GM23338 (cell line): ENCODE measurements at regions not wholly inside any gene's neighbourhood (a gene's known extent, or its start where the extent isn't known, plus 50 kb on each side); places are given as distances from the start of the nearest gene placed in this dataset.

Experiments
- ATAC-seq: fragments of 200-7000 bp; cut with Tn5 transposase; 3 replicates; pipeline ENCODE4 v1.9.1; 2020
- DNase-seq: peaks from one replicate; pipeline ENCODE4 v3.0.0-alpha.2; 2015; ENCODE audit warnings: low spot score
- H2AFZ ChIP-seq: fragments of 200-600 bp; sonication (generic); 2 replicates; pipeline ENCODE4 v1.8.0; 2016; ENCODE audit warnings: antibody characterized with exemption, mild to moderate bottlenecking, moderate library complexity
- H3F3A ChIP-seq: fragments of 200-600 bp; sonication (generic); replicated peaks from 2 replicates; pipeline ENCODE4 v1.8.0; 2017; ENCODE audit warnings: antibody characterized with exemption, mixed run types, low read depth
- H3K27ac ChIP-seq: fragments of 200-600 bp; sonication (generic); 2 replicates; pipeline ENCODE4 v1.6.1; 2016; ENCODE audit warnings: low read depth
- H3K27me3 ChIP-seq: fragments of 200-600 bp; sonication (generic); 2 replicates; pipeline ENCODE4 v1.8.0; 2016; ENCODE audit warnings: mild to moderate bottlenecking, mixed run types, moderate library complexity; ENCODE audit not compliant: insufficient read depth
- H3K36me3 ChIP-seq: fragments of 200-600 bp; sonication (generic); 2 replicates; pipeline ENCODE4 v1.8.0; 2016; ENCODE audit warnings: mild to moderate bottlenecking; ENCODE audit not compliant: insufficient read depth
- H3K4me1 ChIP-seq: fragments of 200-600 bp; sonication (generic); 2 replicates; pipeline ENCODE4 v1.8.0; 2016; ENCODE audit warnings: mild to moderate bottlenecking, moderate library complexity; ENCODE audit not compliant: insufficient read depth
- H3K4me2 ChIP-seq: fragments of 200-600 bp; sonication (generic); 2 replicates; pipeline ENCODE4 v1.7.1; 2017; ENCODE audit warnings: mixed run types
- H3K4me3 ChIP-seq: fragments of 200-600 bp; sonication (generic); 2 replicates; pipeline ENCODE4 v1.6.1; 2016; ENCODE audit warnings: mixed run types
- H3K79me2 ChIP-seq: fragments of 200-600 bp; sonication (generic); replicated peaks from 2 replicates; pipeline ENCODE4 v1.8.0; 2017; ENCODE audit warnings: mild to moderate bottlenecking; ENCODE audit not compliant: insufficient read depth
- H3K9me2 ChIP-seq: fragments of 200-600 bp; sonication (generic); 2 replicates; pipeline ENCODE4 v1.8.0; 2017; ENCODE audit not compliant: insufficient read depth
- H4K20me1 ChIP-seq: fragments of 200-600 bp; sonication (generic); replicated peaks from 2 replicates; pipeline ENCODE4 v1.8.0; 2017; ENCODE audit warnings: mild to moderate bottlenecking; ENCODE audit not compliant: insufficient read depth
- H3K27ac Mint-ChIP-seq: 2 replicates; pipeline ENCODE4 v1.8.0; 2020; ENCODE audit warnings: inconsistent platforms, mild to moderate bottlenecking, moderate library complexity, mixed read lengths
- H3K27me3 Mint-ChIP-seq: 3 replicates; pipeline ENCODE4 v1.8.0; 2022; ENCODE audit warnings: low read depth, mild to moderate bottlenecking, moderate library complexity, mixed read lengths, inconsistent platforms; ENCODE audit not compliant: insufficient read depth, poor library complexity
- H3K36me3 Mint-ChIP-seq: 3 replicates; pipeline ENCODE4 v1.8.0; 2021; ENCODE audit warnings: low read depth, mild to moderate bottlenecking, inconsistent platforms, moderate library complexity, mixed read lengths
- H3K4me1 Mint-ChIP-seq: 3 replicates; pipeline ENCODE4 v1.8.0; 2020; ENCODE audit warnings: mild to moderate bottlenecking, inconsistent platforms, mixed read lengths
- H3K4me3 Mint-ChIP-seq: 3 replicates; pipeline ENCODE4 v1.8.0; 2021; ENCODE audit warnings: moderate library complexity, mild to moderate bottlenecking, inconsistent platforms, mixed read lengths
- H3K9me3 Mint-ChIP-seq: 3 replicates; pipeline ENCODE4 v1.8.0; 2020; ENCODE audit warnings: moderate library complexity, mild to moderate bottlenecking, inconsistent platforms, mixed read lengths
- CREB1 ChIP-seq: fragments of 250-450 bp; sonication (Bioruptor Pico); IDR thresholded peaks from 2 replicates; pipeline ENCODE4 v1.5.0; 2020; ENCODE audit warnings: low read depth, mild to moderate bottlenecking, moderate library complexity
- CTCF ChIP-seq, 2 experiments: fragments of 200-600 bp in 1 of 2; sonication (generic) in 1 of 2; conservative IDR thresholded peaks; 2 replicates each; pipeline versions ENCODE4 v1.5.1 to v1.6.1; 2016 to 2017; ENCODE audit warnings: antibody characterized with exemption in 2 of 2, low read depth in 2 of 2, mild to moderate bottlenecking in 2 of 2, moderate library complexity in 1 of 2
- ETS1 ChIP-seq: IDR thresholded peaks from 2 replicates; pipeline ENCODE4 v1.6.1; 2016; ENCODE audit warnings: antibody characterized with exemption
- EZH2 ChIP-seq: fragments of 200-600 bp; sonication (generic); IDR thresholded peaks from one replicate; pipeline ENCODE4 v1.8.0; 2017; ENCODE audit warnings: antibody characterized with exemption, mild to moderate bottlenecking, low read depth; ENCODE audit not compliant: unreplicated experiment
- EZH2phosphoT487 ChIP-seq: fragments of 200-600 bp; sonication (generic); IDR thresholded peaks from one replicate; pipeline ENCODE4 v1.8.1; 2018; ENCODE audit warnings: antibody characterized with exemption; ENCODE audit not compliant: unreplicated experiment
- JUNB ChIP-seq: IDR thresholded peaks from one replicate; pipeline ENCODE4 v1.6.1; 2016; ENCODE audit warnings: antibody characterized with exemption; ENCODE audit not compliant: unreplicated experiment
- NANOG ChIP-seq: IDR thresholded peaks from 2 replicates; pipeline ENCODE4 v1.6.1; 2016; ENCODE audit warnings: antibody characterized with exemption, borderline replicate concordance
- POLR2AphosphoS5 ChIP-seq: IDR thresholded peaks from 2 replicates; pipeline ENCODE4 v1.6.1; 2016; ENCODE audit warnings: antibody characterized with exemption, low read depth
- REST ChIP-seq: IDR thresholded peaks from one replicate; pipeline ENCODE4 v1.6.1; 2018; ENCODE audit warnings: antibody characterized with exemption; ENCODE audit not compliant: unreplicated experiment
- STAT1 ChIP-seq: IDR thresholded peaks from one replicate; pipeline ENCODE4 v1.6.1; 2016; ENCODE audit warnings: antibody characterized with exemption; ENCODE audit not compliant: unreplicated experiment
- ZNF114 ChIP-seq: fragments of 250-450 bp; sonication (Bioruptor Pico); IDR thresholded peaks from 2 replicates; pipeline ENCODE4 v1.5.0; 2020; ENCODE audit warnings: mild to moderate bottlenecking, moderate library complexity
- ZNF331 ChIP-seq: fragments of 250-450 bp; sonication (Bioruptor Pico); IDR thresholded peaks from 2 replicates; pipeline ENCODE4 v1.5.0; 2020; ENCODE audit warnings: low read depth, mild to moderate bottlenecking, moderate library complexity
- ZNF462 ChIP-seq: fragments of 250-450 bp; sonication (Bioruptor Pico); IDR thresholded peaks from 2 replicates; pipeline ENCODE4 v1.5.0; 2020; ENCODE audit warnings: mild to moderate bottlenecking, moderate library complexity

- H3K9me2 ChIP-seq, result no peaks in the 10 kb centered on the region
- Mint-ChIP-seq H3K4me1 (no peaks in the 10 kb centered on the region), H3K36me3 (no peaks in the 10 kb centered on the region), H3K27ac (no peak overlapping the region), H3K27me3 (no peaks in the 10 kb centered on the region), H3K4me3 (no peak overlapping the region), H3K9me3 (no peaks in the 10 kb centered on the region; the same call in 2 of the 3 replicates)
- no peaks in the 10 kb centered on the region for H3K4me1 ChIP-seq
- H3K79me2 ChIP-seq, result no peaks in the 10 kb centered on the region
- H3F3A ChIP-seq, result no peaks in the 10 kb centered on the region
- H3K36me3 ChIP-seq, result no peaks in the 10 kb centered on the region
- no peak overlapping the region for H3K4me2 ChIP-seq
- no peak for ATAC-seq
- H4K20me1 ChIP-seq, result no peaks in the 10 kb centered on the region
- H2AFZ ChIP-seq, result peak overlapping the region; percentile 77; the same call in 1 of the 2 replicates
- no peak overlapping the region for H3K4me3 ChIP-seq
- no peaks in the 10 kb centered on the region for H3K27me3 ChIP-seq
- TF ChIP-seq EZH2phosphoT487 (no peak), REST (no peak), NANOG (no peak), ZNF462 (CRISPR knock-in tag) (no peak), ZNF114 (CRISPR knock-in tag) (no peak), EZH2 (no peak), STAT1 (no peak), POLR2AphosphoS5 (no peak), ETS1 (no peak), ZNF331 (CRISPR knock-in tag) (no peak), CREB1 (CRISPR knock-in tag) (no peak), CTCF (conservative IDR thresholded peaks at IDR 0.05; ENCODE audit: low read depth in 2 of 2) (no peak), JUNB (no peak)
- DNase-seq, result no peak
- H3K27ac ChIP-seq, result no peak overlapping the region
Observed at GRCh38 chr7:52211930-52212329, 823.5 kb upstream of the POM121L12 start.
